Thyroid gland (tissue), 4 donors: ENCODE measurements at regions not wholly inside any gene's neighbourhood (a gene's known extent, or its start where the extent isn't known, plus 50 kb on each side); places are given as distances from the start of the nearest gene placed in this dataset.

ENCODE experiments used
- CTCF ChIP-seq, 6 experiments: fragments of 200-600 bp in 3 of 6; fragments of 450-650 bp in 3 of 6; sonication (generic) in 3 of 6; IDR thresholded peaks; one replicate each; pipeline ENCODE4 v1.5.1; 2016 to 2019; ENCODE audit warnings: antibody characterized with exemption in 6 of 6, mild to moderate bottlenecking in 2 of 6, inconsistent platforms in 1 of 6, moderate library complexity in 1 of 6
- POLR2A ChIP-seq, 2 donors: fragments of 450-650 bp; IDR thresholded peaks; one replicate each; pipeline ENCODE4 v1.6.1; 2017; ENCODE audit warnings: antibody characterized with exemption in 2 of 2, mild to moderate bottlenecking in 2 of 2, moderate library complexity in 1 of 2

DNA sequence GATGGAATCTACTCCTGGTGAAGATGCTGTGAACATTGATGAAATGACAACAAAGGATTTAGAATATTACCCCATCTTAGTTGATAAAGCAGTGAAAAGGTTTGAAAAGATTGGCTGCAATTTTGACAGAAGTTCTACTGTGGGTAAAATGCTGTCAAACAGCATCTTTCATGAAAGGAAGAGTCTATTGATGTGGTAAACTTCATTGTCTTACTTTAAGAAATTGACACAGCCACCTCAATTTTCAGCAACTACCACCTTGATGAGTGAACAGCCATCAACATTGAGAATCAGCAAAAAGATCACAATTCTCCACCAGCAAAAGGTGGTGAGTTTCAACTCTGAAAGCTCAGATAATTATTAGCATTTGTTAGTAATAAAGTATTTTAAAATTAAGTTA, 310.3 kb upstream of the RBMS1 start:
- TF ChIP-seq CTCF (IDR thresholded peaks at IDR 0.05) (no peak), POLR2A (IDR thresholded peaks at IDR 0.05) (no peak)
